Activated CD4-positive, alpha-beta T cell treated with anti-CD3 and anti-CD28 coated beads, Interleukin-2, Interleukin-4, amounts not matched to agents 100 ng/mL and 50 ng/mL, durations not matched to agents 16 hours and 8 hours (primary cell): ENCODE measurements at regions not wholly inside any gene's neighbourhood (a gene's known extent, or its start where the extent isn't known, plus 50 kb on each side); places are given as distances from the start of the nearest gene placed in this dataset.
"Not testable (repeated sequence)": the region's sequence is repeated elsewhere in the genome, so short reads cannot be mapped to it uniquely, and the experiment has no call there.

Source experiments
- DNase-seq: peaks from one replicate; pipeline ENCODE4 v3.0.0-alpha.2; 2020; ENCODE audit warnings: low spot score

DNA sequence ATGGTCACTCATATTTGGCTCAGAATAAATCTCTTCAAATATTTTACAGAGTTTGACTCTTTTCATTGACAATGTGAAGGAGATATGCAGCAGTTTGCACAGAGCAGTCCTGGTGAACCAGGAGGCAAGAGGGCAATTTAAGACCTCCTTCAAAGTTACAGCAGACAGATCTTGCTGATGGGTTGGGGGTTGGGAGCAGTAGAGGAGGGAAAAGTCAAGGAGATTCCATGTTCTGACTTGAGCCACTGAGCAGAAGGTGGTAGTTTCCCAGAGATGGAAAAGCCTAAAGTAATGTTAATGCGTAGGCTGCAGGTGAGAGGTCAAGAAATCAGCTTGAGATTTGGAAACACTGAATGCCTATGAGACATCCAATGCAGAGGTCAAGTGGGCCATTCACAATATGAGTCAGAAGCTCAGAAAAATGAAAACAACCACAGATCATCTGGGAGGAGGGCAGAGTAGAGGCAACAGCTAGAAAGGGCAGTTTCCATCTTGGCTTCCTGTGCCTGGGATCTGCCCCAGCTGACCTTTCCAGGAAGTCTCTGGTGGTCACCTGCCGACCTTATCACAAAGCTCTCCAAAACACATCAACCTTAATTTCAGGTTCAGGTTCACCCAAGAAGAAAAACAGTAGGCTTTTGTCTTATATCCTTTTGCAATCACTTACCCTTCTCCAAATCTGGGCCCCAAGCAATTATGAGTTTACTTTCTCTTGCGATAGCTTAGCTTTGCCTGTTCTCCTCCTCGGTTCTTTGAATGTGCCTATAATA lies 197.5 kb upstream of the ARL4C start:
- DNase-seq = no peak

DNA sequence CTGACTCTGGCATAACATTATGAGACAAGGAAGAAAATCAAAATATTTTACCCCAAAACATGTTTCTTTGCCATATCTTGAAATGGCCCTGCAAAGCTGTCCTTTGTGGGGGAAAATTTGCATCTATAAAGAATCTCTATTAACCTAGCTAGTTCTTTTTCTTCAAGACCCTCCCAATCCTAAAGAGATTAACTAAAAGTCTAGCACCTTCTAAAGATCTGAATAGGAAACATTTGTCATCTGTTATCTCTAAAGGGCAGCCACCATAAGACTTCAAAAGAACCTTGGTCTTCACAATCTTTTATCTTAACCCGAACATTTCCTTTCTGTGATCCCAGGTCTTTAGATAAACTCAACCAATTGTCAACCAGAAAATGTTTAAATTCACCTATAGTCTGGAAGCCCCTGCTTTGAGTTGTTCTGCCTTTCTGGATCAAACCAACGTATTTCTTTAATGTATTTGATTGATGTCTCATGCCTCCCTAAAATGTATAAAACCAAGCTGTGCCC lies 196.9 kb upstream of the ARL4C start:
- DNase-seq = not testable (repeated sequence)

DNA sequence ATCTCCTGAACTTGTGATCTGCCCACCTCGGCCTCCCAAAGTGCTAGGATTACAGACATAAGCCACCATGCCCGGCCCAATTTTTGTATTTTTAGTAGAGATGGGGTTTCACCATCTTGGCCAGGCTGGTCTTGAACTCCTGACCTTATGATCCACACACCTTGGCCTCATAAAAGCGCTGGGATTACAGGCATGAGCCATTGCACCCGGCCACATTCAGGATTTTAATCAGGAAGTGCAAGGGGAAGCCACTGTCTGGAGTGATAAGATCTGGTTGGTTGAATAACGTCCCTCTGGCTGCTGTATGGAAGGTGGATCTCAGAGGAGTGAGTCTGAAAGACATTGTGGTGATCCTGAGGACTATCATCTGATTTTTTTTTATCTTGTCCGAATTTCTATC lies 196.3 kb upstream of the ARL4C start:
- not testable (repeated sequence) for DNase-seq

DNA sequence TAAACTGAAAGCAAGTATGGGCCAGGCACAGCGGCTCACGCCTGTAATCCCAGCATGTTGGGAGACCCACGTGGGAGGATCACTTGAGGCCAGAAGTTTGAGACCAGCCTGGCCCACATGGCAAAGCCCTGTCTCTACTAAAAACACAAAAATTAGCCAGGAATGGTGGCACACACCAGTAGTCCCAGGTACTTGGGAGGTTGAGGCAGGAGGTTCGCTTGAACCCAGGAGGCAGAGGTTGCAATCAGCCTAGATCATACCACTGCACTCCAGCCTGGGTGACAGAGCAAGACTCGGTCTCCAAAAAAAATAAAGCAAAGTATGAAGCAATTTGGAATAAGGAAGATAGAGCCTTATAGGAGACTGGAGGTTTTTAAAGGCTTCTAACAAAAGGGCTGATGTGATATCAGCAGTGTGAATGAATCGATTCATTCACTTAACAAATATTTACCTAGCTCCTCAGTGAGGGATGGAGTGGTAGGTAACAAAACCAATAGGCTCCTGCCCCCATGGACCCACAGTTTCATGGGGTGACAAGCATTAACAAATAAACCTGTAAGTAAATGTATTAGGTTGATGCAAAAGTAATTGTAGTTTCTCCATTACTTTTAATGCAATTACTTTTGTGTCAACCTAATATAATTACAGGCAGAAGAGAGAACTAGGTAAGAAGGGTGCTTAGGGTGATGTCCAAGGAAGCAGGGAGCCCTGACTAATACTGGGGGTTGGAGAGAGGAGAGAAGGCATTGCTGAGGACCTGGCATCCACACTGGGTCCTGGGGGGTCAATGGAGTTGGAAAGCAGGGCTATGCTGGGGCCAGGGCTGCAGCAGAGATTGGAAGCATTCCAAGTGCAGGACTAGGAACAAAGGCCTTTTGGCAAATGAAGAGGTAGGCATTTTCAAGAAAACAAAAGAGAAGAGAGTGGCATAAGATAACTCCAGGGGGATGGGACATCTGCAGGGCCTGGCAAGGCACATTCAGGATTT lies 195.4 kb upstream of the ARL4C start:
- no peak for DNase-seq

DNA sequence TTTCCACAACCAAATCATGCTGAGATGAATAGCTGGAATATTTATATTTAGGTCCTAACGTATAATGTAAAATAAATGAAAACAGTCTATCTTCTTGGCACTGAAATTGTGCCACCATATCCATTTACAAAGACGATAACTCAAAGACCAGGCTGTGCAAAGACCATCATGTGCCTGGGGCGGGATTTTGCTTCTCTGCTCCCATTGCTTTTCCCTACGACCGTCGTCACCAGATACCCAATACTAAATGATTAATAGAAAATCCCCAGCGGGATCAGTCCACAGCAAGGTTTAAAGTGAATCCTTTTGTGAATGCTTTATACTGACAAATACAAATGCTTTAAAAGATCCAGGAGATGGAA lies 194.3 kb upstream of the ARL4C start:
- DNase-seq = no peak

DNA sequence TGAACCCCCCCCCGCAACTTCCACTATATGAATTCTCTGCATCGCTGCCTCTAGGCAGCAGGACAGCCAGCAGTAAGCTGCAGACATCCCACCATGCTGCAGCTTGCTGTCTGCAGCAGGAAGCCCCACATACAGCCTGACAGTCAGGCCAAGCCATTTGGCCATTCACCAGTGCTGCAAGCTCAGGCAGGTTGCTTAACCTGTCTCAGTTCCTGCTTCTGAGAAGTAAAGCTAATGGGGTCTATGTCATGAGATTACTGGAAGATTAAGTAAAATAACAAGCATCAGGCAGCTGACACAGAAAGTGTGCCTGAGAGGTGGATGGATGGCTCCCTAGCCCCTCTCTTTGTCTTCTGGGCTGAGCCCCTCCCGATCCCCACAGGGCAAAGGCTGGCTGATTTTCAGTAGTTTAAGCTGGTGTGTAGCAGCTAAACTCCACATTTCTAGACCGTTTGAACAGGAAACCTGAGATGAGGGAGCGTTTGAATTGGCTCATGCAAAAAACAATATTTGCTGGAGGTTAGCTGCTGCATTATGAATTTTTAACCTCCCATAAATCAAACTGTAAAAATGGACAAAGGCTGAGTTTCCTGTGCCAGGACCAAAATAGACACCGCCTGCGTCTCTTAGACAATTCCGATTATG lies 193.8 kb upstream of the ARL4C start:
- no peak for DNase-seq

DNA sequence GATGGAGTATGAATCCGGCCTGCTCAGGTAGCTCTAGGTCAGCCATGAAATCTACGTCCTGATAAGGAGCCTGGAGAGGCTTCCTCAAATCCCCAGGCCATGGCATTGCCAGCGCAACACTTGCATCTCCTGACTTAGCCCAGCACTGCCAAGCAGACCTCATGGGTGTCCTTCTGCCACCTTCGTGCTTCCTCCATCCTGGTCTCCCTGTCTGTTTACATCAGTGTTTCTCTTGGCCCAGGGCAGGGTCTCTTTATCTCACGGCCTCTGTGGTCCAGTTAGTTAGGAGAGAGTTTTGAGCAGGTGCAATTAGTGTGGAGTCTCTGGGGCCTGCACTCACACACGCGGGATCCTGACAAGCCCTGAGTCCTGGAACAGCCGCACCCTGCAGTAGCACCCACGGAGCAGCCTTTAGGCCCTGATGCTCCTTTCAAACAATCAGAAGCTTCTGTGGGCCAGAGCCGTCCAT lies 193.1 kb upstream of the ARL4C start:
- no peak for DNase-seq

DNA sequence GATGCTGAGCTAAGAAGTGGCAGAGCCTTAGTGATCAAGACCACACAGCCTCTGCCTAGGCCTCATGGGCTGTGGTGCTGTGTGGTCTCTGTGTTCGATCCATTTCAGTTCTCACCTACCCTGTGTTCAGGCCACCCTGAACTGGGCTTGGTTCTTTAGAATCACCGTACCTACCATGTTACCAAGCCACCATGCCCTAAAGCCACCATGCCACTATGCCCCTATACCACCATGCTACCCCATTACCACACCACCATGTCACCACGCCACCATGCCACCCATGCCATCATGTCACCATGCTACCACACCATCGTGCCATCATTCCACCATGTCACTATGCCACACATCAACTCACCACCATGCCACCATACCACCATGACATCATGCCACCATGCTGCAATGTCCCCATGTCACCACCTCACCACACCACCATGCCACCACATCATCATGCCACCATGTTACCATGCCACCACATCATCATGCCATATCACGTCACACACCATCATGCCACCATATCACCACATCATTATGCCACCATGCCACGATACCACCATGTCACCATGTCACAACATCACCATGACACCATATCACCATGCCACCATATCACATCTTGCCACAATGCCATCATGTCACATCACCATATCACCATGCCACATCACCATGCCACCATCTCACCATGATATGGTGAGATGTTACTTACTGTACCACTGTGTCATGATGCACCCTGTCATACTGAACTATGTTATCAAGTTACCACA lies 191.0 kb upstream of the ARL4C start:
- DNase-seq = no peak

DNA sequence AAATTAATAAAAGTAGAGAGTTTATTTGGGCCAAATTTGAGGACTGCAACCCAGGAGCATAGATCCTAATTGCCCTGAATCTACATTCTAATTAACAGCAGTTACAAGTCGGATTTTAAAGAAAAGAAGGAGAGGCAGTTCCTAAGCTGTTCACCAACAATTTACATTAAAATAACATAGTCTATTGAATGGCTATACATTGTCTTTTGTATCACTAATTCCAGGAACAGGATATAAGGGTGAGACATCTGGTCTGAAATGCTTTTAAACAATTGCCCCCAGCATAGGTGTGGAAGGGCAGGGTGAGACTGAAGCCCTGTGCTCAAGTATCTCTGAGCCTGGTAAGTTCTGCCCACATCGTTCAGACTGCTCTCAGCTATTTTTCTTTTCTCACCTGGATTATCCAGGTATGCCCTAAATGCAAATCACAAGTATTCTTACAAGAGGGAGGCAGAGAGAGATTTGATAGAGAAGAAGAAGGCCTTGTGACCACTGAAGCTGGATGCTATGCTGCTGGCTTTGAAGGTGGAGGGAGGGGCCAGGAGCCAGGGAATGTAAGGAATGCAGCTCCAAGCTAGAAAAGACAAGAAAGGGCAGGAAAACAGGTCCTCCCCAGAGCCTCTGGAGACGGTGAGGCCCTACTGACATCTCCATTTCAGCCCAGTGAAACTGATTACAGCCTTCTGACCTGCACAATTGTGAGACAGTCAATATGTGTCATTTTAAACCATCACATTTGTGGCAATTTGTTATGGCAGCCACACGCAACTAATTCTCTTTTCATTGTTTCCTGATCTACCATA lies 189.4 kb upstream of the ARL4C start:
- no peak for DNase-seq

DNA sequence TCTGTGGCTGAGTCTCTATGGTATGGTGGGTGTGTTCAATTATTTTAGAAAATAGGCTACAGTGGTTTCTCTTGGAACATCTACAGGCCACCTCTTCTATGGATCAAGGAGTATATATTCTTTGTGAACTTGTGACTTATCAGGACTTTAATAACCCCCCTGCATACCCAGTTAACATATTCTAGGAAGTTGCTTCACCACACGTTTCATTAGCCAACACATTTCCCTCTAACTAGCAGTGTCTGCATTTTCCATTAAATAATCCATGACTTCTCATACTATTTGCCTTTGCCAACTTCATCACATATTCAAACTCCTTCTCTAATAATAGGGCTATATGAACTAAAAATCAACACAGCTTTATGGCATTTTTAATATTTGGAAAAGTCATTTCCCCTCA lies 187.6 kb upstream of the ARL4C start:
- no peak for DNase-seq

DNA sequence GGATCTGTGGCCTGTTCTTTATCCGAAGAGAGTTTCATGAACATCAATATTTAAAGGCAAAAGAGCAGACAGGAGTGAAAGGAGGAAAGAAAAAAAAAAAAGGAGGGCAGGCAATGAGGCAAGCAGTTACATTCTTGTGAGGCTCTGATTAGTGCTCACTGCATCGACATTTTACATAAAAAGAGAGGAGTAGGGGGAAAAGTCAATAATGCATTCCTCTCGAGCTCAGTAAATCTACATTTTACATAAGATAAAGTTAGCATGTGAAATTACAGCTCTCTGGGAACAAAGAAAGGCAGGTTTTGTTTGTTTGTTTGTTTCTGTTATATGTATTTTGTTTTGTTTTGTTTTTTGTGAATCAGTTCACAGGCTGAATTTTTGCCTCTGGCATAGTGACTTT lies 187.1 kb upstream of the ARL4C start:
- no peak for DNase-seq

DNA sequence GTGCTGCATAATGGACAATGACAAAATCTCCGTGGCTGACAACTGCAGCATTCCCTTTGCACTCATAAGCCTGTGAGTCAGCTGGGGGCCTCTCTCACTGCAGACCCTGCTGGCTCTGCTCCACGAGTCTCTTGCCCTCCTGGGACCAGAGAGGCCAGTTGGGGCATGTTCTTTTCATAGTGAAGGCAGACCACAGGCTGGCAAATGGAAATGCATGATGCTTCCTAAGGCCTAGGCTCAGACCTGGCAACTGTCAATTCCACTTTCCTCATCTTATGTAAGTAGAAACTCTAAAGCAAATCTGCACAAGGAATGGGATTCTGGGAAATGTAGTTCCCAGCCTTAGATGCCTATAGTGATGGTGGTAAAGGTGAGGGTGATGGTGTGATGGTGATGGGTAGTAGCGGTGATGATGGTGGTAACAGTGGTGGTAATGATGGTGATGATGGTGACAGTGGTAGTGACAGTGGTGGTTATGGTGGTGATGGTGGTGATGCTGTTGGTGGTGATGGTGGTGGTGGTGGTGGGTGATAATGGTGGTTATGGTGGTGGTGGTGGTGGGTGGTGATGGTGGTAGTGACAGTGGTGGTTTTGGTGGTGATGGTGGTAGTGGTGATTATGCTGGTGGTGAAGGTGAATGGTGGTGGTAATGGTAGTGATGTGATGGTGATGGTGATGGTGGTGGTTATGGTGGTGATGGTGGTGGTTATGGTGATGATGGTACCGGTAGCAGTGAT lies 185.8 kb upstream of the ARL4C start:
- DNase-seq = no peak

DNA sequence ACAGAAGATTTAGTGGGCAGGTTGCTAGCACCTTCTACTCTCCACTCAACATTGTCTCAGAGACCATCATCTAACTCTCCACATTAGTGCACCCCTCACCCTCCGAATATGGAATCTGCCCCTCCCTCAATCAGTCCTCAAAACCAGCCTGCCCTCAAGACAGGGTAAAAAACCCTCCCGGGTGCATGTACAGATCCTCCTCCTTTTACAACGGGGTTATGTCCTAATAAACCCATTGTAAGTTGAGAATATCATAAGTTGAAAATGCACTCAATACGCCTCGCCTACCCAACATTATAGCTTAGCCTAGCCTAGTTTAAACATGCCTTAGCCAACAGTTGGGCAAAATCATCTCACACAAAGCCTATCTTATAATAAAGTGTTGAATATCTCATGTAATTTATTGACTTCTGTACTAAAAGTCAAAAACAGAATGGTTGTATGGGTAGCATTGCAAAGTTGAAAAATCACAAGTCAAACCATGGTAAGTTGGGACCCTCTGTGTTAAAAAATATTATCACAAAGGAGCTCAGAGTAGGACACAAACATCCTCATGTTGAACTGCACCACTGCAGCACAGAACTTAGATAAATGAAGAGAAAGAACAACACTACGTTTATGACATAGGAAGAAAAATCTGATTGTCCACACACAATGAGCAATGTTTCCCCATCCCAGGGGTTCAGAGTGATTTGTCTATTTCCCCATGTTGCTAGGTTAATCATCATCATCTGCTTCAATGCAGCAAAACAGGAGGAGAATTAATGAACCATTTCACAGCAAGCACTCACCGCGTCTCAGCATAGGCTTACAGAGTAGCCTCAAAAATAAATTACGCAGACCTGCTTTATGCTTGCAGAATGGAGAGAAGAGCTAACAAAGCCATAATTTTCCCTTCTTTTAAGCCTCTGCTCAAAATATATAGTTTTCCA lies 184.1 kb upstream of the ARL4C start:
- no peak for DNase-seq

DNA sequence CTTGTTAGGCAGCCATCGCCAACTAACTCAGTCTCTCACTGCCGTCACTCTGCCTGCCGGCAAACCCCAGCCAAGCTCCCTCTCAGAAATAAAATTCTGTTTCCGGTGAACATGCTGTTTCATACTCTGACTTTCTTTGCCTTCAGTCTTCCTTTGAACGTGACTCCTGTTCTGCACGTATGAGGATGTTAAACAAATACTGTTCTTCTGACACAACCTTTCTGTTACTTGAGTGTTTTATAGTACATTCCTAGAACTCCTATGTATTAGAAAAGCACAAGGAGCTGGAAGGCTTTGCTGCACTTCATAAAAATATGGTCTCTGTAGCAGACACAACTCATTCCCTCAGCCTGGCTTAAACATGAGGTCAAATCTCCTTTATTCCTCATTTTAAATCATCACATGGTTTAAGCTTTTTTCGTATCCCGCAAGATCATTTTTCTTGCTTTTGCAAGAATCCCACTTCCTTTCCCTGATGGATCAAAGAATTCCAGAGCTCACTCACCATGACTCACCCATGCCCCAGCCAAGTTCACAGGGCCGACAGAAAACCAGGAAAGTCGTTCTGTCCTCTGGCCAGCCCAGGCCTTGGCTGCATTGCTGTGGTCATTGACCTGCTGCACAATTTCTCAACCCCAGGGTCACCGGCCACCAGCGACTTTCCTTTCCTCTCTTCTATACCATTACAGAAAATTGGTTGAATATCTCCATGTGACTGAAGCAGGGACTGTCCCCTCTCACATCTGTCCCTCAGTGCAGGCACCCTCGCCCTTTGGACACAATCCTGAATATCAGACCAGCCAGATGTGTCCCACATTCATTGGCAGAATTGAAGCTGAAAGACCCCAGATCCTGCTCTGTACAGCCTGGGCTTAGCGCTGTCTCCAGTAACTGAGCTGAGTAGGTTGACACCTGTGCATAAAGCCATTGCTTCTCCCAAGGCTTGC lies 183.1 kb upstream of the ARL4C start:
- DNase-seq = no peak

DNA sequence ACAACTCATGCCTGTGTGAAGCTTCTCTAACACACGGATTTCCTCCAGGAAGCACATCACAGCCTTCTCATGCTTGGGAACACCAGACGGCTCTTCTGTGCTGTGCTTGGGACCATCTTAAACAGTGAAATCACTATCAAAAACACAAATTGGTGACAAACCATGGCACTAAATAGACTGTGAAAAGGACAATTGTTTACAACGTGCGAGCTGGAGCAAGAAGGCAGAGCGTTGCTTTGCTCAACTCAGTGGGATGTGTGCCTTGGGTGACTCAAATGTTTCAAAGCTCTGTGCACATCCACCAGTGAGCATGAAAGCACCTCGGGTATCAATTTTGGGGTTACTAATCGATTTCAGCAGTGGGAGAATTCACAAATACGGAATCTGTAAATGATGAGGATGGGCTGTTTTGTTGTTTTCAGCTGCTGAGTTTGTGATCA lies 182.4 kb upstream of the ARL4C start:
- no peak for DNase-seq

DNA sequence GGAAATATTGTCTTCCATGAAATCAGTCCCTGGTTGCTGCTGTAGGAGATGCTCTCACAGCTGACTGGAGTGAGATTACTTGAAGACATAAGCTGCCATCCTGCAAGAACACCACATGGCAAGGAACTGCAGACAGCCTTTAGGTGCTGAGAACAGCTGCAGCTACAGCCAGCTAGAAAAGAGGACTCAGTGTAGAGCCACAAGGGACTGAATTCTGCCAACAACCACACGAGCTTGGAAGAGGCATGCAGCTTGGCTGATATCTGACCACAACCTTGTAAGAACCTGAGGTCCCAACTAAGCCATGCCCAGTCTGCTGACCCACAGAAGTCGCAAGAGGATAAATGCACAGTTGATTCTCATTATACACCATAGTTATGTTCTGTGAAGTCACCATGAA lies 181.8 kb upstream of the ARL4C start:
- no peak for DNase-seq

DNA sequence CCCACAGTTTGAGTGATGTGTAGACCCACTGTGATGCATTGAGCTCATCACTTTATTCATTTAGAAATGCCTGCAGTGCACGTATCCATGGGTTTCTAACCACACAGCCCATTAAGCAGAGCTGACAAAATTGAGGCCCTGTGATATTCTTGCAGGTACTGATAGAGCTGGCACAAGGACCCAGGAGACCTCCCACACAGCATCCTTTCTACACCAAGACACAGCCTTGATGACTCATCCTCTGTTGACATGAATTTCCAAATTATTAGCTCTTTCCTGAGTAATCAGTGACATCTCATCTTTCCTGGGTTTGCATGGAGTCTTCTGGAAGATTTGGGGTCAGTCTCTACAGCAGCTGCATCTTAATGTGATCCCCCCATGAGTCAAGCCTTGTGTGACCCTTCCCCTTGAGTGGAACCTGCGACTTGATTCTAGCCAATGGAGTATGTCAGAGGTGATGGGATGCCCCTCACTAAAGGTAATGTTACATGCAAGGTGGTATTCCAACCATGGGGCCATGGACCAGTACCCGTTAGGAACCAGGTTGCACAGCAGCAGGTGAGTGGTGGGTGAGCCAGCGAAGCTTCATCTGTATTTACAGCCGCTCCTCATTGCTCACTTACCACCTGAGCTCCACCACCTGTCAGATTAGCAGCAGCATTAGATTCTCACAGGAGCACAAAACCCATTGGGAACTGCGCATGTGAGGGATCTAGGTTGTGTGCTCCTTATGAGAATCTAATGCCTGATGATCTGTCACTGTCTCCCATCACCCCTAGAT lies 181.1 kb upstream of the ARL4C start:
- DNase-seq = no peak
